ENCODE measurements at regions not wholly inside any gene's neighbourhood (a gene's known extent, or its start where the extent isn't known, plus 50 kb on each side); places are given as distances from the start of the nearest gene placed in this dataset.

DNA sequence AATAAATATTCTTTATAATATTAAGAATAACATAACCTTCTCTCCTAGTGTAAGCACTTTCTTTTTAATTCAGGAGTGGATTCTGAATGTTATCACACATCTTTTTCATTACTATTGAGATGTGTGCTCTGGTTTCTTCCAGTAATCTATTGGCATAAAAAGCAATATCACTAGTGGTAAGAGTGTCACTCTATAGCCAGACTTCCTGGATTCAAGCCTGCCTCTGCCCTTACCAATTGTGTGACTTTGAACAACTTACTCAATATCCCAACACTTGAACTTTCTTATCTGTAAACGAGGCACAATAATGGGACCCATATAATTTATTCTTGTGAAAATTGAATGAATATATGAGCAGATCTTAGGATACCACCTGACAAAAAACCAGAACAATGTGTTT lies 71.0 kb downstream of the SEM1 start:
- H3K4me3 ChIP-seq (ENCODE audit: low read length), result no peak overlapping the region
- DNase-seq (ENCODE audit: low read depth, low spot score), result no peak

DNA sequence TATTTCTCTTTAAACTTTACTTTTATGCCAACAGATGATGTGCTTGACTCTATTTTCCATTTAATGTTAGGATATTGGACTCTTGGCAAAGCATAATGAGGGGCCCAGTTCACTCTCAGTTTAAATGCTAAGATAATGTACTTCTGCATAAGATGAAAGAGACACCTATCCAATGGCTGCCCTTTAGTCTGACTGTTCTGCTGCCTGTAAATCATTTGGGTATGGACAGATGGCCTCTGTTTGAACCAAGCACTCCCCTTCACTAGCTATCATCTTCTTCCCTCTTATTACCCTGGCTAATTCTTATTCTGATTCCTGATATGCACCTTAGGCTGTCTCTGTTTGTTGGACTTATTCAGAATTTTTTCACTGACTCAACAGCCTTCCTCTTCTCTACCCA lies 72.1 kb downstream of the SEM1 start:
- H3K4me3 ChIP-seq (ENCODE audit: low read length), result no peak overlapping the region
- no peak for DNase-seq (ENCODE audit: low read depth, low spot score)

DNA sequence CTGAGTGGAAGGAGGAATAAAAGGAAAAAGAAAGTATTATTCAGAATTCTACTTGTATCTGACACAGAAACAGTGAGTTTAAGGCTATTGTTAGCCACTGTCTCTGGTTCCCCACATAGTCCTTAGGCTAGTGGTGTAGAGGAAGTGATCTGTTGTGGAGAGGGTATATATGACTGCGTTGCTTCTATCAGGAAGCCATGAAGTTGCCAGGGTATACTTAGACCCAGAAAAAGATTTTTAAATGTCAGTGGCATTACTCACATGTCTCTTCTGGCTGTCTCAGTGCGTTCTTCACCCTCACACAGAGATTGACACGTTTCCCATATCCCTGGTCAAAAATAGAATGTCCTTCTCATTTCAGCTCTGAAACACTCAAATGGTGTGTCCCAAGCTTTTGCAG lies 72.7 kb downstream of the SEM1 start:
- DNase-seq (ENCODE audit: low read depth, low spot score), result no peak

DNA sequence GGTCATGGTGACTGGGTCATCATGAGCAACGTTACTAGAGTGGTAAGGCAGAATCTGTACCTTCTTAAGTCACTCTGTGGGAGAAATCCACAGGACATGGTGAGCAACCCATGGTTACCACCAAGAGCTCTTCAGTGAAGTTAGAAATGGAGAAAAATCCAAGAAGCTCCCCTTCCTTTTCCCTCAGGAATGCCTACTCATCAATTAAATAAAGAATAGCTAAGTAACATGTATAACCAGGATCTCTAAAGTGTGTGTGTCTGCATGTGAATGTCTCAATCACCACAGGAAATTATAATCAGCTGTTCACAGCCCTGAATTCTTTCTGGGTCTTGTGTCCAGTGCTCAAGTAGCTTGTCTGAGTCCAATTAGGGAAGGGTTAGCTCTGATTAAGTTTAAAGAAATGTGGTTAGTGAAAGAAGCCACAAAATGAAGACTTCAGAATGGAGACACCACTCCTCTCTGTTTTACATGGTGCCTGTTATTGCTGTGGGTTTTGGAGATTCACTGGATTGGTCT lies 73.2 kb downstream of the SEM1 start:
- DNase-seq (ENCODE audit: low read depth, low spot score), result no peak
- no peak overlapping the region for H3K4me3 ChIP-seq (ENCODE audit: low read length)

More for the DNA sequence above, 72.7 kb downstream of the SEM1 start:
- H3K4me3 ChIP-seq (ENCODE audit: low read length), result no peak overlapping the region

DNA sequence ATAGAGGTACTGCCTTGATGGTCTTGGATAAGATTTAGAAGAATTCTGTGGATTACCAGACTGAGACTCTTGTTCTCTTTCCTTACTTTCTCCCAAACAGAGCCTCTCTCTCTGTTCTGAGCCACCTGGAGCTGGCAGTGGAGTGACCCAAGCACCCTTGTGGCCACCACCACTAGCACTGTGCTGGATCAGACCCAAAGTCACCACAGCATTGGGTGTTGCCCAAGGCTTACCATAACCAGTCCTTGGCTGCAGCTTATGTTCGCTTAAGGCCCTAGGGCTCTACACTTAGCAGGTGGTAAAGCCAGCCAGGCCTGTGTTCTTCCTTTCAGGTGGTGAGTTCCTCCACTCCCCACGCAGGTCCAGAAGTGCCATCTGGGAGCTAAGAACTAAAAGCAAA lies 79.8 kb downstream of the SEM1 start:
- H3K4me3 ChIP-seq (ENCODE audit: low read length), result no peak overlapping the region
- DNase-seq (ENCODE audit: low read depth, low spot score), result no peak

DNA sequence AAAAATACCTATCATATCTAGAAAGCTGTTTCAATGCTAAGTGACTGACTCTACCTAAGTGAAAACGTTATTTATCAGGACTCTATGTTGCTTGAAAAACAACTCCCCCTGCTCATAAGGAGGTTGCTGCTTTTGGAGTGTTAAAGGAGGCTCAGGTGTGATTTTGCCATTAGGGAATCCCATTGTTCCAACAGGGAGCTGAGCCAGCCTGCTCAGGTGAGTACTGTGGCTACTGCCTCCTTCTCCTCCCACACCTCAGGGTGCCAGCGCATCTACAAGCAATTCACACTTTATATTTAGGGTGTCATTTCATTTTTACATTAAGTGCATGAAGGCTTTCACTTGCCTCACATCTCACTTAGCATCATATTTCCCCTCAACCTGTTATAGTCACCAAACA lies 84.7 kb downstream of the SEM1 start:
- no peak for DNase-seq (ENCODE audit: low read depth, low spot score)
- H3K4me3 ChIP-seq (ENCODE audit: low read length), result no peak overlapping the region

DNA sequence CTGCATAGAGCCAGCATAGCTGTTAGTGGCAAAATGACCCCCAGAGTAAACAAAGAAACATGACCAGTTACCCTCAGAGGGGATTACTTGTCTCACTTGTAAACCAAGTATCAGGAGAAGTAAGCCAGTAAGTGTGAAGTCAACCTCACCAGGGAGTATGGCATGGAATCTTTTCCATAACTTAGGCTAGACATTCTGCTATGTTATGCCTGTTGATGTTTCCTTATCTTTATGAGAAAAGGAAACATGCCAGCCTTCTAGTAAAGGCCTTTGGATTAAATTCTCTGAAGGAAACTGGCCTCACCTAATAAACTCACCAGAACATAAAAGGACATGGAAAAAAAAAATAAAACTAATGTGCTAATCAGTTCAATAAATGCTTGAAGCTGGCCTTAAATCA lies 87.7 kb downstream of the SEM1 start:
- no peak for DNase-seq (ENCODE audit: low read depth, low spot score)
- H3K4me3 ChIP-seq (ENCODE audit: low read length), result no peak overlapping the region

DNA sequence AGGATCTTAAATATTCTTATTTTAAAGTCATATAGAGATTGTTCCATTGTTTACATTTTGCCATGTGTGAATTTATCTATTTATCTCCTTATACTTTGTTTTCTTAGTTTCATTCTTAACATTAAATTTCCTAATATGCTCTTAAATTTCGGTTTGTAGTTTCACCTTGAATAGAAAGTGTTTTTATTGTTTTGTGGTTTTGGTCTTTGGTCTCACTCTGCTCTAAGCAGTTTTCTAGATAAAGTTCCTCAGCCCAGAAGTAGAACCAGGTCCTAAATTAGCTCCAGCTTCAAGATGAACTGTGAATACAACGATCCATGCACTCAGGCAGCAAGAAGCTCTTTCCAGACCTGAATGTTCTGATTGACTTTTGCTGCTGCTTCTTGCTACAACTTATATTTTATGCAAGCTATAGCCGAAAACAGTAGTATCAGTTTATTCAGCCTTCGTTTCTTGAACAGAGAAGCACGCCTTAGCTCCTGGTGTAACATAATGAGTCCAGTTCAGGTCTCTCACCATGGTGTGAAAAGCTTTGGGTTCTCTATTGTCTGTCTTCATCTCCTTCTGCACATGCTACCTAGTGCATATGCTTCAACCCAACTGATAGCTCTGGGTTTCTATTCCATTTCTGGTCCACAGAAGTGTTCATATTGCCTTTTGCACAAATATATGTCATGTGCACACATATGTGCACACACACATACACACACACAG lies 95.3 kb downstream of the SEM1 start:
- no peak for DNase-seq (ENCODE audit: low read depth, low spot score)
- H3K4me3 ChIP-seq (ENCODE audit: low read length), result no peak overlapping the region

DNA sequence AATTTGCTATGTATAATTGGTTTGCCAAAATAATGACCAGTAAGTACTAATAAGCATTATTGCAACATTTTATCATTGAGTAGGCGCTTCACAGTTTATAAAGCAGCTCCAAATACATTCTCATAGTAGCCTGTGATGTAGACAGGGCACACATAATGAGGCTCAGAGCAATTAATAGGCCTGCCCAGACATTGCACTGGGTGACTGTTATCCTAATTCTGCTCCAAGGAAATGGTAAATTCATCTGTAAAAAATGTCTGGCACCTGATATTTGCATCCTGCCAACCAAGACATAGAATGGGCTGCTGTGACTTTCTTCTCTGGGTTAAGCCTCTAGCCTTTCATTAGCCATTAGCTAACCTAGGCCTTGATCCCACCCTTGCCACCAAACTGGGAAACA lies 97.6 kb downstream of the SEM1 start:
- H3K4me3 ChIP-seq (ENCODE audit: low read length), result no peak overlapping the region
- DNase-seq (ENCODE audit: low read depth, low spot score), result no peak

DNA sequence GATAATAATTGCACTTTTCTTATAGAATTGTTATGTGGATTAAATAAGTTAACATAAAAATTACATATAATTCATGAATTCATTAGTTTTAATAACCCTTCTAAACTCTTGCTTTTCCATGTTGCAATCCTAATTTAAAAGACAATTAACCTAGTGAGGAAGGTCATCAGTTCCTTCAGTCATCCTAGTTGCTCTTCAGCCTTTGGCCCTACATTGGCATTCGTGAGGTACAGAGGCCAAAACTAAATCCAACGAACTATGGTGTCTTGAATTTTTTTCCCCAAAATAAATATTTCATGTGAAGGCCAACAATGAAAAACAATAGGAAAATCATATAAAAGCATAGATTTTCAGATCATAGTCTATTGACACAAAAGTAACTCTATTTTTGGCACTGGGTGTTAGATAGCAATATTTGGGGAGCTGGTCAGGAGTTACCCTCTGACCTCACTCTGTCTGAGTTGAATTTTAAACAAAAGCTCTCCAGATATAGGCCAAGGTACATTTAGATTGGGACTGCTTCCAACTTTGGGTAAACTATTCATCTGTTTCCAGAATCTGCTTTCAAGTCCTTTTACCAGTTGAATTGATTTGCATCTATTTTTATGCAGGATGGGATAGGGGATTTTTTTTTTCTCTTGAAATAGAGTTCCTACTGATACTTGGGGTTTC lies 104.5 kb downstream of the SEM1 start:
- no peak for DNase-seq (ENCODE audit: low read depth, low spot score)

DNA sequence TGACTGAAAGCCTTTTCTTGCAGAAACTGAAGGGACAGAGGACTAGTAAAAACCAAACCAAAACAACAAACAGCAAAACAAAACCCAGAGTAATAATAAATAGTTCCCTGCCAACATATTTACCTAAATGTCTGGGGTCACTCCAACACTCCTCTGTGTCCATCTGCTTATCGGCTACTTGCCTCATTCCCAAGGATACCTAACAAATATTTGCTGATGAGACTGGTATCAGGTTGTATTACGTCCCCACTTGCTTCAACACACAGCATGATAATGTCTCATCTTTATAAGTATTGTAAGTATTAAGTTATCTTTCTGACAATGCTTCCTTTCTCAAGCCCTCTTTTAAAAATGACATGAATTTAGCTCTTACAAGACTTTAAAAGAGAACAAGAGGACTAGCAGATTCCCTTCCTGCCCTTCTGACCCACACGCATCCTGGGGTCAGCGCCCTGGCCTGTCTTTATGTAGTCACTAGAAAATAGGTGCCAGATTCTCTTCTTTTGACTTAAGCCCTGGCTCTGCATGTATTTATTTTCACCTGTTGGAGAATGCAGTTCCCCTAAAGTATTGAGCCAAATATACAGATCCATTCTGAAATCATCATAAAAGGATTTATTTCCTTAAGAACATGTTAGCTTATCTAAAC lies 110.2 kb downstream of the SEM1 start:
- no peak overlapping the region for H3K4me3 ChIP-seq (ENCODE audit: low read length)
- DNase-seq (ENCODE audit: low read depth, low spot score), result no peak

More for the DNA sequence above, 104.5 kb downstream of the SEM1 start:
- no peak overlapping the region for H3K4me3 ChIP-seq (ENCODE audit: low read length)

DNA sequence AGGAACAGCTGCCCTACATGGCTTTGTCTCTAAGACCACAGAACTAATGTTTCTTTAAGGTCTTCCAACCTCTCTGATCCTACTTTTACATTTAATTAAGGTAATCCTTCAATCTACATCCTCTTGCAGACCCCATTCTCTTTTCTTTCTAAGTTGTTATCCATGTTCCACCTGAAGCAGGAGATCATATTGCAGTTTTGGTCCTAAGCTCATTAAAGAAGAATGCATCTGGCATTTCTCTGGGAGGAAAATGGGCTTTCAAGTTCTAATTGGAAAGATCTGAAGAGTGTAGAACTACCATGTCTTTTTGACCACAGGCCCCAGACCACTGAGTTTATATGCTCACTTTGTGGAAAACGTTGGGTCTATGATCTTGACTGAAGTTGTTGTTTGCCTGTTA lies 111.2 kb downstream of the SEM1 start:
- no peak overlapping the region for H3K4me3 ChIP-seq (ENCODE audit: low read length)
- DNase-seq (ENCODE audit: low read depth, low spot score), result no peak

DNA sequence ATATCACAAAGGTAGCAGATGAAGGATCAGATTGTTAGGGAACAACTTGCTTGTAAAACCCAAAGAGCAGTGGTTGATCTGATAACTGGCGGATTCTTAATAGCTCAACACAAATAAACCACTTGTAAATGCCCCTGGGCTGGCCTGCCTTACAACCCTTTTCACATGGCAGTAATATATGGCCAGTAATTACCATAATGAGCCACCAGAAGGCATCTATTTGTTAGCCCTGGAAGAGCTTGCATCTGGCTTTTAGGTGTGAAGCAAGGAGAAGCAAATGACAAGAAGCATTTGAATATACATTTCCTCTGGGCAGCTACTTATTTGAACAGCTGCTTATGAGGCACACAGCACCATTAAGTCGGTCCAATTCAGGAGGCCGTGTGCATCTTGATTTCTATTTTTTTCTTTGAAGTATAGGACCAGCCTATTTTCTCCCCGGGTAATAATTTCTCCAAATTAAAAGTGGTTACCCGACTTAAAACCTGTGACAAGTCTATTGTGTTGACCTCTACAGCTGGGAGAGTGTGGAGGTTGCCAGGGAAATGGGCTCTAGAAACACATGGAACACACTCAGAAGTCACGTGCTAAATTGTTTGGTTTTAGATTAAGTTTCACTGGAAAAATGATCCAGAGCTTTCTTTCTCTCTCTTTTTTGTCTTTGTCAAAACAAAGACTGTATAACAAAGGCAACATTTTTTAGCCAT lies 113.4 kb downstream of the SEM1 start:
- no peak for DNase-seq (ENCODE audit: low read depth, low spot score)
- H3K4me3 ChIP-seq (ENCODE audit: low read length), result no peak overlapping the region

DNA sequence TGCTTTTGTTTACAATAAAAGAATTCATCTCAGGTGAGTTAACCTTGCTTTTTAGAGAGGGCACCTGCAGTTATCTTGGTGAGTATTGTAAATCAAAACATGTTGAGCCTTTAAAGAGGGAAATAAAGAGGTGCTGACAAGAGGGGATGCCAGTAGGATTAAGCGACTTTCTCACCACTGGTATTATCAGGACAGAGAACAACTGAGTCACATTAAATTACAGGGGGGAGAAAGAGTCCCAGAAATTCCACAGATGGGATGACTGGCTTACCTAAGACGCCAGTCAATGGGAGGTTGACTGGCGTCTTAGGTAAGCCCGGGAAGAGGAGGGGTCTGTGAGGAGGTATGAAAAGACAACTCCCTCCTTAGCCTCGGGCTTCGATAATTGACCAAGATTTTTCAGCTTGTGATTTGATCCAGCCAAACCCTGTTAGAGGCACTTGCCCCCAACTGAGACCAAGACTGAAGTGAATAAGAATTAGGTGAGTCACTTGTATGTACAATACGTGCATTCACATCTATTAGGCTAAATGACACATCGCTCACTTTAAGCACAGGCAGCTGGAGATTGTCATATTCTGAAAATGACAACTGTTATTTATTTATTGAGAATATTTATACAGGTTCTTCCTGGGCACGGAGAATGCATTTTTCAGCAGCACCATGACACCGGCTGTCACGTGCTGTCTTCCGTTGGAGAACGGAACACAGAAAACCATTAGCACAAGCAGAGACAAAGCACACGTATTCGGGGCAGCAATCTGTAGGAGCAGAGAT lies 117.6 kb downstream of the SEM1 start:
- no peak overlapping the region for H3K4me3 ChIP-seq (ENCODE audit: low read length)
- no peak for DNase-seq (ENCODE audit: low read depth, low spot score)

DNA sequence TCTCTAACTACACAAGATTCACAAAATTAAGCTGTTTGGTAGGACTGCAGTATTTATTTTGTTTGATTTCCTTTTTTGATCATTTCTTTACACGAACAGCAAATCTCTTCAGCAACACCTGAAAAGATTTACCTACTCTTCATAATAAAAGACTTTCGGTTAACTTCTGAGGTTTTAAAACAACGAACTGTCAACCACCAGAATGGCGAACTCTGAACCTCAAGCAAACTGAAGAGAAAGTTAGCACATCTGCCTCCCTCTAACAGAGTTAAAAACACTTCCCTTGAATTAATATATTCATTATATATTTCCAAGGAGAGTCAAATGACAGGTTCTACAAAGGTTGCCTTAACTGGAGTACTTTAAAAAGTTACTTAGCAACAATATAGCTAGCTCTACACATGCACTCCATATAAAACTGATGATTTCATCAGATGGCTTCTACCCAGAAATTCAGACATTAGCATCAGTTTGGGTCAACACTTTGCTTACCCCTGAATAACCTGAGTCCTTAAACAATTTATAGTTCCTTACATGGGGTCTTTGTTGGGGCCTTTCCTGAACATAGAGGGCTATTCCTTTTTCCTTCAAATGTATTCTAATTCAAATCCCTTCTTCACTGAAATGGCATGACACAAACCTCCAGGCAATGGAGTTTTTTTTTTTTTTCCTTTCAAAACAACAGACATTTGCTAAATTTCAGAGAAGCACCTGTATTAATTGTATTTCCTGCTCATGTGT lies 118.3 kb downstream of the SEM1 start:
- no peak overlapping the region for H3K4me3 ChIP-seq (ENCODE audit: low read length)
- DNase-seq (ENCODE audit: low read depth, low spot score), result peak; percentile 57

DNA sequence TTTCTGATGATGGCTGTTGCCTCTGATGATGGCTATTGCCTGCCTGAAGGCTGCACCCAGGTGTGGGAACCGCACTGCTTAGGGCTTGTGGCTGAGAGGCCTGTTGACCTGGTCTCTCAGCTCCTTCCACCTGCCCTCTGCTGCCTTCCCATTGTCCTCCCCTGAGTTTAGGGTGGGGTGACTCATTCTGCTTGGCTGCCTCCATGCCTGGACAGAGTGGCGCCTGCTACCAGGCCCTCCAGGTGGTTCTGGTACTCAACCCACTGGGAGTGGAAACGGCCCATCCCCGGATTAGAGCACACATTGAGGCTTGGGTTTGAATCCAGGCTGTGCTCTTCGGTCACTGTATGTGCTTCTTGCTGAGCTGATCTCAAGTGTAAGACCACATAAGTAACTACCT lies 120.6 kb downstream of the SEM1 start:
- DNase-seq (ENCODE audit: low read depth, low spot score), result no peak
- H3K4me3 ChIP-seq (ENCODE audit: low read length), result no peak overlapping the region

DNA sequence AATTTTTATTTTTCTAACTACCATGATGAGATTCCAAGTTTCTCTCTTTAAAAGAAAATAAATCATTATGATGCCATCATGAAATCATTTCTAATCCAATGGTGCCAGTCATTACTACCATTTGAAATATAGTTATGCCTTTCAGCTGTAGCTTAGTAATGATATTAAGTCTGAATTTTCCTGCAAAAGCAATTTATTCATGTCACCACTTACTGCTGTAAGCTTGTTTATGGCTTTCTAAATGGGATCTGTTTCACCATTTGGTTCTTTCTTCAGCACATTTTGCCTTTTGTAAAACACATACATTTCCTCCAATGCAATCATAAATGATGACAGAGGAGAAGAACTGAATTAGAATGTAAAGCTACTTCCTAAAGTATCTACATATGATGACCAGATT lies 130.5 kb downstream of the SEM1 start:
- no peak for DNase-seq (ENCODE audit: low read depth, low spot score)
- H3K4me3 ChIP-seq (ENCODE audit: low read length), result no peak overlapping the region

DNA sequence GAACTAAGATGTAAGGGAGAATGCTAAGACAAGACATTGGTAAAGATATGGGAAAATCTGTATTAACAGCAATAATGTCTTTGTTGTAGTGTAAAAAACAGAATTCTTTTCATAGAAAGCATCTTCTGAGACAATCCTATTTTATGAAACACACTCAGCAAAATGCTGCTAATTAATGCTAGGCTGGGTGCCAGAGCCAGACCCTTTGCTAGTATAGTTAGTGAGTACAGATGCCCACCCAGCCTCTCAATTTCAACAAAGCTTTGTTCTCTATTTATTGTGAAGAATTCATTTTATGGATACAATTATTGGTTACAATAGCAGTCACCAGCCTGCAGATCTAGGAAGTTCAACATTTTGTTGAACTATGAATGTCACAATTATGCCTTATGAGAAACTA lies 131.0 kb downstream of the SEM1 start:
- H3K4me3 ChIP-seq (ENCODE audit: low read length), result no peak overlapping the region
- no peak for DNase-seq (ENCODE audit: low read depth, low spot score)
